ENCODE measurements at regions not wholly inside any gene's neighbourhood (a gene's known extent, or its start where the extent isn't known, plus 50 kb on each side); places are given as distances from the start of the nearest gene placed in this dataset.

DNA sequence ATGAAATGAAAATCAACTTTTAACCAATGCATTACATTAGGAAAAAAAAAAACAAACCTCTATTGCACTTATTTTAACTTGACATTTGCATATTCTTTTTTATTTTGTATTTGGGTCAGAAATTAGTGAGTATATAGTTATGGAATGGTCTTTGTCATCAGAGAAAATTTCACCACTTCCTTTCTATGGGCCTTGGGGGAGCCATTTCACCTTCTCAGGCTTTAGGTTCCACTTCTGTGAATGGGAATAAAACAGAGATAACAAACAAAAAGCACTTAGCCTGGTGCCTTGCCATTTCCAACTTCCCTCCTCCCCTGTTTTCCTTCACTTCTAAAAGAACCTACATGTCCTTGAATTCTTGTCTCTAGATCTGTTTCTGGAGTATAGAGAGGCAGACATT lies 168.0 kb upstream of the STT3B start:
- DNase-seq, result no peak
- no peak for ATAC-seq (ENCODE audit: low FRiP score in 2 of 2)
- Histone ChIP-seq H3K4me1 (peaks cover 0 to under 1% (median 0%) of the 10 kb centered on the region in 4 donors), H3K9me3 (no peaks in the 10 kb centered on the region), H3K27ac (no peak overlapping the region), H3K27me3 (no peaks in the 10 kb centered on the region), H3K36me3 (no peaks in the 10 kb centered on the region), H3K4me3 (no peak overlapping the region)
- TF ChIP-seq, protein P1, sequence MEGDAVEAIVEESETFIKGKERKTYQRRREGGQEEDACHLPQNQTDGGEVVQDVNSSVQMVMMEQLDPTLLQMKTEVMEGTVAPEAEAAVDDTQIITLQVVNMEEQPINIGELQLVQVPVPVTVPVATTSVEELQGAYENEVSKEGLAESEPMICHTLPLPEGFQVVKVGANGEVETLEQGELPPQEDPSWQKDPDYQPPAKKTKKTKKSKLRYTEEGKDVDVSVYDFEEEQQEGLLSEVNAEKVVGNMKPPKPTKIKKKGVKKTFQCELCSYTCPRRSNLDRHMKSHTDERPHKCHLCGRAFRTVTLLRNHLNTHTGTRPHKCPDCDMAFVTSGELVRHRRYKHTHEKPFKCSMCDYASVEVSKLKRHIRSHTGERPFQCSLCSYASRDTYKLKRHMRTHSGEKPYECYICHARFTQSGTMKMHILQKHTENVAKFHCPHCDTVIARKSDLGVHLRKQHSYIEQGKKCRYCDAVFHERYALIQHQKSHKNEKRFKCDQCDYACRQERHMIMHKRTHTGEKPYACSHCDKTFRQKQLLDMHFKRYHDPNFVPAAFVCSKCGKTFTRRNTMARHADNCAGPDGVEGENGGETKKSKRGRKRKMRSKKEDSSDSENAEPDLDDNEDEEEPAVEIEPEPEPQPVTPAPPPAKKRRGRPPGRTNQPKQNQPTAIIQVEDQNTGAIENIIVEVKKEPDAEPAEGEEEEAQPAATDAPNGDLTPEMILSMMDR (IDR thresholded peaks at IDR 0.05), result no peak
- TF ChIP-seq POLR2A (IDR thresholded peaks at IDR 0.05) (no peak), POLR2AphosphoS5 (IDR thresholded peaks at IDR 0.05) (no peak), EP300 (IDR thresholded peaks at IDR 0.05) (no peak)

GRCh38 chr3:31367518-31367917 lies 165.2 kb upstream of the STT3B start:
- peaks cover 0 to 6% (median 4%) of the 10 kb centered on the region in 4 donors for H3K4me1 ChIP-seq
- H3K27me3 ChIP-seq, result no peaks in the 10 kb centered on the region
- ATAC-seq (ENCODE audit: low FRiP score in 2 of 2), result no peak
- no peaks in the 10 kb centered on the region for H3K9me3 ChIP-seq
- 85 to 97% methylated on average over 2 of the region's 2 CpGs for WGBS, 2 donors
- H3K27ac ChIP-seq, result no peak overlapping the region
- no peak overlapping the region for H3K4me3 ChIP-seq
- H3K36me3 ChIP-seq, result no peaks in the 10 kb centered on the region
- TF ChIP-seq, protein P1 (IDR thresholded peaks at IDR 0.05), result no peak
- TF ChIP-seq POLR2A (IDR thresholded peaks at IDR 0.05), result no peak
- no peak for TF ChIP-seq POLR2AphosphoS5 (IDR thresholded peaks at IDR 0.05)
- no peak for TF ChIP-seq EP300 (IDR thresholded peaks at IDR 0.05)
- no peak for DNase-seq

- no peak overlapping the region for H3K4me3 ChIP-seq
- 63 to 73% methylated on average over 2 of the region's 2 CpGs for WGBS, 2 donors
- no peak overlapping the region for H3K27ac ChIP-seq
- ATAC-seq (ENCODE audit: low FRiP score in 2 of 2) (no peak), DNase-seq (no peak)
- no peak for TF ChIP-seq EP300 (IDR thresholded peaks at IDR 0.05)
- TF ChIP-seq POLR2A (IDR thresholded peaks at IDR 0.05), result no peak
- TF ChIP-seq, protein P1 (IDR thresholded peaks at IDR 0.05), result no peak
- TF ChIP-seq POLR2AphosphoS5 (IDR thresholded peaks at IDR 0.05), result no peak
- no peaks in the 10 kb centered on the region for H3K27me3 ChIP-seq
- H3K36me3 ChIP-seq, result no peaks in the 10 kb centered on the region
- peaks cover 0 to 6% (median 4%) of the 10 kb centered on the region in 4 donors for H3K4me1 ChIP-seq
- no peaks in the 10 kb centered on the region for H3K9me3 ChIP-seq
These were observed 162.9 kb upstream of the STT3B start for GRCh38 chr3:31369637-31370379.

- Histone ChIP-seq H3K27me3 (no peaks in the 10 kb centered on the region), H3K9me3 (no peaks in the 10 kb centered on the region), H3K36me3 (no peaks in the 10 kb centered on the region), H3K27ac (no peak overlapping the region), H3K4me3 (no peak overlapping the region), H3K4me1 (peaks cover 0 to 6% (median 4%) of the 10 kb centered on the region in 4 donors)
- TF ChIP-seq EP300 (IDR thresholded peaks at IDR 0.05), result no peak
- TF ChIP-seq POLR2AphosphoS5 (IDR thresholded peaks at IDR 0.05), result no peak
- TF ChIP-seq, protein P1 (IDR thresholded peaks at IDR 0.05), result no peak
- no peak for TF ChIP-seq POLR2A (IDR thresholded peaks at IDR 0.05)
- no peak for ATAC-seq (ENCODE audit: low FRiP score in 2 of 2)
- no peak for DNase-seq
These were observed 162.4 kb upstream of the STT3B start for GRCh38 chr3:31370380-31370666.

DNA sequence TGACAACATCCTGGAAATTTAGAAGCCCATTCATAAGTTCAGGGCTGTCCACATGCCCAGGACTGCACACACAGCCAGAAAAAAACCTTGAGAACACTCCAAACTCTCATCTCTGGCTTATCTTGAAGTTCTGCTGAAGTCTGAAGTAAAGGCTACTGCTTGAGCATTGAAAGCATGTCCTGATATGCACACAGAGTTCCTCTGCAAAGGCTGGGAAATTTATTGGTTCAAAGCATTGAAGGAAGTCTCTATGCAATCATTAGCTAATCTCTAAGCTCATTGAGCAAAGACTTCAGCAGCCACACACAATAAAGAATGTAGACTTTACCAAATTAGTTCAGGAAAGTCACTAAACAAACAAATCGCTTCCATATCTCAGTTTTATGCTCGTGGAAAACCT lies 162.0 kb upstream of the STT3B start:
- DNase-seq, result no peak
- TF ChIP-seq POLR2AphosphoS5 (IDR thresholded peaks at IDR 0.05) (no peak), POLR2A (IDR thresholded peaks at IDR 0.05) (no peak), EP300 (IDR thresholded peaks at IDR 0.05) (no peak)
- TF ChIP-seq, protein P1 (IDR thresholded peaks at IDR 0.05), result no peak
- Histone ChIP-seq H3K36me3 (no peaks in the 10 kb centered on the region), H3K9me3 (no peaks in the 10 kb centered on the region), H3K27ac (no peak overlapping the region), H3K4me3 (no peak overlapping the region), H3K27me3 (no peaks in the 10 kb centered on the region), H3K4me1 (peaks cover 0 to 6% (median 4%) of the 10 kb centered on the region in 4 donors)
- WGBS, 2 donors, result 56 to 79% methylated on average over 2 of the region's 2 CpGs
- ATAC-seq (ENCODE audit: low FRiP score in 2 of 2), result no peak
